WTC11 (cell line): ENCODE measurements at regions not wholly inside any gene's neighbourhood (a gene's known extent, or its start where the extent isn't known, plus 50 kb on each side); places are given as distances from the start of the nearest gene placed in this dataset.

Source experiments
- ATAC-seq: fragments of 200-7000 bp; cut with Tn5 transposase; 2 replicates; pipeline ENCODE4 v1.10.0; 2021; ENCODE audit warnings: mild to moderate bottlenecking, moderate library complexity
- CTCF ChIA-PET: fragments of 300-600 bp; sonication (Branson Sonifier 250); formaldehyde crosslinking; loops from one replicate; lab custom pipeline; 2021; ENCODE audit warnings: antibody characterized with exemption; lab: Charles Lee
- POLR2A ChIA-PET: fragments of 350-600 bp; sonication (Branson Sonifier 250); formaldehyde crosslinking; loops from one replicate; lab custom pipeline; 2021; ENCODE audit warnings: antibody characterized with exemption; lab: Charles Lee
- DNase-seq: peaks from one replicate; pipeline ENCODE4 v3.0.0; 2021; ENCODE audit warnings: low spot score
- H3K27ac Mint-ChIP-seq: 2 replicates; pipeline ENCODE4 v1.8.0; 2021; ENCODE audit warnings: mixed read lengths
- H3K27me3 Mint-ChIP-seq: 2 replicates; pipeline ENCODE4 v1.8.0; 2021; ENCODE audit warnings: low read depth, mild to moderate bottlenecking, moderate library complexity, mixed read lengths
- H3K36me3 Mint-ChIP-seq: 2 replicates; pipeline ENCODE4 v1.8.0; 2021; ENCODE audit warnings: mixed read lengths
- H3K4me1 Mint-ChIP-seq: 2 replicates; pipeline ENCODE4 v1.8.0; 2022; ENCODE audit warnings: mixed read lengths
- H3K4me3 Mint-ChIP-seq: 2 replicates; pipeline ENCODE4 v1.8.0; 2021; ENCODE audit warnings: mild to moderate bottlenecking, moderate library complexity, mixed read lengths
- H3K9me3 Mint-ChIP-seq: 2 replicates; pipeline ENCODE4 v1.8.0; 2021; ENCODE audit warnings: mixed read lengths
- ATF1 ChIP-seq: sonication (generic); formaldehyde crosslinking; IDR thresholded peaks from 2 replicates; pipeline ENCODE4 v1.8.1; 2023; ENCODE audit warnings: mild to moderate bottlenecking, moderate library complexity, missing genetic modification reagents
- CREM ChIP-seq: sonication (generic); formaldehyde crosslinking; IDR thresholded peaks from 2 replicates; pipeline ENCODE4 v1.8.1; 2022; ENCODE audit warnings: mild to moderate bottlenecking, missing genetic modification reagents, moderate library complexity
- JUN ChIP-seq: sonication (generic); formaldehyde crosslinking; IDR thresholded peaks from 2 replicates; pipeline ENCODE4 v1.8.0; 2023; ENCODE audit warnings: mild to moderate bottlenecking, missing genetic modification reagents
- KAT7 ChIP-seq: sonication (generic); formaldehyde crosslinking; IDR thresholded peaks from 2 replicates; pipeline ENCODE4 v1.8.1; 2023; ENCODE audit warnings: missing genetic modification reagents, mild to moderate bottlenecking, borderline replicate concordance
- NR2C2 ChIP-seq: sonication (generic); formaldehyde crosslinking; IDR thresholded peaks from 2 replicates; pipeline ENCODE4 v1.8.0; 2022; ENCODE audit warnings: mild to moderate bottlenecking, missing genetic modification reagents
- OVOL2 ChIP-seq: fragments of 250-450 bp; sonication (Bioruptor Pico); IDR thresholded peaks from 2 replicates; pipeline ENCODE4 v1.9.0; 2021; ENCODE audit warnings: mild to moderate bottlenecking, borderline replicate concordance
- PRRX2 ChIP-seq: fragments of 250-450 bp; sonication (Bioruptor Pico); IDR thresholded peaks from 2 replicates; pipeline ENCODE4 v1.8.0; 2021; ENCODE audit warnings: mild to moderate bottlenecking
- ZBTB21 ChIP-seq: sonication (generic); formaldehyde crosslinking; IDR thresholded peaks from 2 replicates; pipeline ENCODE4 v1.8.1; 2023; ENCODE audit warnings: mild to moderate bottlenecking, missing genetic modification reagents, borderline replicate concordance
- ZNF219 ChIP-seq: sonication (generic); formaldehyde crosslinking; IDR thresholded peaks from 2 replicates; pipeline ENCODE4 v1.8.0; 2023; ENCODE audit warnings: missing genetic modification reagents, mild to moderate bottlenecking, borderline replicate concordance
- ZNF263 ChIP-seq: sonication (generic); formaldehyde crosslinking; IDR thresholded peaks from 2 replicates; pipeline ENCODE4 v1.8.1; 2022; ENCODE audit warnings: low read depth, mild to moderate bottlenecking, moderate library complexity, missing genetic modification reagents
- ZNF423 ChIP-seq: fragments of 250-450 bp; sonication (Bioruptor Pico); IDR thresholded peaks from 2 replicates; pipeline ENCODE4 v2.1.2; 2022; ENCODE audit warnings: mild to moderate bottlenecking, moderate library complexity
- TF ChIP-seq, protein P1 (sequence below): sonication (generic); formaldehyde crosslinking; IDR thresholded peaks from 2 replicates; pipeline ENCODE4 v1.8.0; 2022; ENCODE audit warnings: mild to moderate bottlenecking, missing genetic modification reagents
- TF ChIP-seq, protein P2 (sequence below): fragments of 200-600 bp; IDR thresholded peaks from 2 replicates; pipeline ENCODE4 v1.8.0; 2022; ENCODE audit warnings: antibody characterized with exemption
- TF ChIP-seq, protein P3 (sequence below): sonication (generic); formaldehyde crosslinking; IDR thresholded peaks from 2 replicates; pipeline ENCODE4 v1.8.0; 2022; ENCODE audit warnings: mild to moderate bottlenecking, missing genetic modification reagents
- TF ChIP-seq, protein P4 (sequence below): sonication (generic); formaldehyde crosslinking; IDR thresholded peaks from 2 replicates; pipeline ENCODE4 v1.8.1; 2022; ENCODE audit warnings: mild to moderate bottlenecking, moderate library complexity, missing genetic modification reagents
- TF ChIP-seq, protein P5 (sequence below): fragments of 250-450 bp; sonication (Bioruptor Pico); IDR thresholded peaks from 2 replicates; pipeline ENCODE4 v1.9.0; 2021; ENCODE audit warnings: mild to moderate bottlenecking
- TF ChIP-seq, protein P6 (sequence below): sonication (generic); formaldehyde crosslinking; IDR thresholded peaks from 2 replicates; pipeline ENCODE4 v1.8.1; 2022; ENCODE audit warnings: low read depth, missing genetic modification reagents, borderline replicate concordance
- TF ChIP-seq, protein P7 (sequence below): fragments of 250-450 bp; sonication (Bioruptor Pico); IDR thresholded peaks from 2 replicates; pipeline ENCODE4 v1.9.0; 2021; ENCODE audit warnings: mild to moderate bottlenecking
- TF ChIP-seq, protein P8 (sequence below): fragments of 250-450 bp; sonication (Bioruptor Pico); IDR thresholded peaks from 2 replicates; pipeline ENCODE4 v1.9.0; 2021; ENCODE audit warnings: mild to moderate bottlenecking, borderline replicate concordance

DNA sequence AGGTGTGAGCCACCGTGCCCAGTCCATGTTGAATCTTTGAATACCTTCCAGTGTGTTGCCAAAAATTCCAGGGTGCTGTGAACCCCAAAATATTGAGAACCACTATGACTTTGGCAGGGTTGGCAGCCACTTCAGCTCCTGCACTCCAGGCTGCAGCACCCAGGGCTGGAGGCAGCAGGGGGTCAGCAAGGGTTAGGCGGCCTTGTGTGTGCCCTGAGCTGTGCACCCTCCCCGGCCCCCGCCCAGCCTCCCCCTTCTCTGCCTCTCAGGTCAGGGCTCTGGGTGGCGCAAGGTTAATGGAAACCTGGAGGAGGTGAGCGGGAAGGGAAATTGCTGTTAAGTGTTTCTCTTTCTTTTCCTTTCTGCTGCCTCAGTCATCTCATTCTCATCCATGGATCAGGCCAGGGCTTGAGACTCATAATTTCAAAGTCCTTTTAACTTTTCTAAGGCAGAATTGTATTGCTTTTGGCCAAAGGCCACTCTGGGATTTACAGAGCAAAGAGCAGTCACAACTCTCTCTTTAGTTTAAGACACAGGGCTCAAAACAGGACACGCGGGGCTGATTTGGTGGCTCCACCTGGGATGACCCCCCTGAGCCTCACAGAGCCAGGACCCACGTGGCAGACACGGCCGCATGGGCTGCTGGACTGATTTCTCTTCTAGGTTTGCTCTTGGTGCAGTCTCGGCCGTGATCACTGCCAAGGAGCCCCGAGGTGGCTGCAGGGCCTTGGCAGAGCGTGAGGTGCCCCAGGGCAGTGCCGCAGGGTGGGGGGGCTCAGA lies 212.3 kb downstream of the PTPRU start:
- CTCF ChIA-PET = no interaction called here
- POLR2A ChIA-PET = interaction anchor here (0.7 kb wide), 1 partner anchor 13 kb away, joined by 5 read pairs; no protein-coding TSS in a partner anchor

DNA sequence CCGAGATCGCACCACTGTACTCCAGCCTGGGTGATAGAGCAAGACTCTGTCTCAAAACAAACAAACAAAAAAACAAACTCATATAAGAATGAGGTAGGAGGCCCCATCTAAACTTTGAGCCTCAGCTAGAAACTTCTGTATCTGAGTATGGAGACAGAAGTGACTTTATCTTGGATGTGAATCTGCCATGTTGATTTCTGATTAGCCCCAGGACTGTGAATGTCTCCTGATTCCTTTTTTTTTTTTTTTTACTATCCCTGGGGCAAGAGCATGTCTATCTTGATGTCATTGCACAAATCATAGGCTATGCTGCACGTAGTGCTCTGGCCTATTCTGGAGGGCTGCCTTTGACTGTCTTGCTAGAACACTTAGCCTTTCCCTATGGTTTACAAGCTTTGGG lies 211.0 kb downstream of the PTPRU start:
- POLR2A ChIA-PET = no interaction called here
- TF ChIP-seq PRRX2 = no peak
- TF ChIP-seq ZNF219 (CRISPR knock-in tag) = no peak
- TF ChIP-seq, protein P1, sequence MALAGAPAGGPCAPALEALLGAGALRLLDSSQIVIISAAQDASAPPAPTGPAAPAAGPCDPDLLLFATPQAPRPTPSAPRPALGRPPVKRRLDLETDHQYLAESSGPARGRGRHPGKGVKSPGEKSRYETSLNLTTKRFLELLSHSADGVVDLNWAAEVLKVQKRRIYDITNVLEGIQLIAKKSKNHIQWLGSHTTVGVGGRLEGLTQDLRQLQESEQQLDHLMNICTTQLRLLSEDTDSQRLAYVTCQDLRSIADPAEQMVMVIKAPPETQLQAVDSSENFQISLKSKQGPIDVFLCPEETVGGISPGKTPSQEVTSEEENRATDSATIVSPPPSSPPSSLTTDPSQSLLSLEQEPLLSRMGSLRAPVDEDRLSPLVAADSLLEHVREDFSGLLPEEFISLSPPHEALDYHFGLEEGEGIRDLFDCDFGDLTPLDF (CRISPR knock-in tag) = no peak
- no peak for TF ChIP-seq ZBTB21 (CRISPR knock-in tag)
- TF ChIP-seq JUN (CRISPR knock-in tag) = no peak
- TF ChIP-seq, protein P2, sequence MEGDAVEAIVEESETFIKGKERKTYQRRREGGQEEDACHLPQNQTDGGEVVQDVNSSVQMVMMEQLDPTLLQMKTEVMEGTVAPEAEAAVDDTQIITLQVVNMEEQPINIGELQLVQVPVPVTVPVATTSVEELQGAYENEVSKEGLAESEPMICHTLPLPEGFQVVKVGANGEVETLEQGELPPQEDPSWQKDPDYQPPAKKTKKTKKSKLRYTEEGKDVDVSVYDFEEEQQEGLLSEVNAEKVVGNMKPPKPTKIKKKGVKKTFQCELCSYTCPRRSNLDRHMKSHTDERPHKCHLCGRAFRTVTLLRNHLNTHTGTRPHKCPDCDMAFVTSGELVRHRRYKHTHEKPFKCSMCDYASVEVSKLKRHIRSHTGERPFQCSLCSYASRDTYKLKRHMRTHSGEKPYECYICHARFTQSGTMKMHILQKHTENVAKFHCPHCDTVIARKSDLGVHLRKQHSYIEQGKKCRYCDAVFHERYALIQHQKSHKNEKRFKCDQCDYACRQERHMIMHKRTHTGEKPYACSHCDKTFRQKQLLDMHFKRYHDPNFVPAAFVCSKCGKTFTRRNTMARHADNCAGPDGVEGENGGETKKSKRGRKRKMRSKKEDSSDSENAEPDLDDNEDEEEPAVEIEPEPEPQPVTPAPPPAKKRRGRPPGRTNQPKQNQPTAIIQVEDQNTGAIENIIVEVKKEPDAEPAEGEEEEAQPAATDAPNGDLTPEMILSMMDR = no peak
- TF ChIP-seq, protein P3, sequence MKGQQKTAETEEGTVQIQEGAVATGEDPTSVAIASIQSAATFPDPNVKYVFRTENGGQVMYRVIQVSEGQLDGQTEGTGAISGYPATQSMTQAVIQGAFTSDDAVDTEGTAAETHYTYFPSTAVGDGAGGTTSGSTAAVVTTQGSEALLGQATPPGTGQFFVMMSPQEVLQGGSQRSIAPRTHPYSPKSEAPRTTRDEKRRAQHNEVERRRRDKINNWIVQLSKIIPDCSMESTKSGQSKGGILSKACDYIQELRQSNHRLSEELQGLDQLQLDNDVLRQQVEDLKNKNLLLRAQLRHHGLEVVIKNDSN (CRISPR knock-in tag) = no peak

More for the DNA sequence above, 212.3 kb downstream of the PTPRU start:
- no peak for ATAC-seq
- Mint-ChIP-seq H3K36me3 (no peaks in the 10 kb centered on the region), H3K27me3 (peaks cover 4% of the 10 kb centered on the region), H3K4me3 (no peak overlapping the region), H3K4me1 (peaks cover 19% of the 10 kb centered on the region), H3K9me3 (peaks cover 3% of the 10 kb centered on the region; the same call in 1 of the 2 replicates), H3K27ac (no peak overlapping the region)
- TF ChIP-seq, protein P4, sequence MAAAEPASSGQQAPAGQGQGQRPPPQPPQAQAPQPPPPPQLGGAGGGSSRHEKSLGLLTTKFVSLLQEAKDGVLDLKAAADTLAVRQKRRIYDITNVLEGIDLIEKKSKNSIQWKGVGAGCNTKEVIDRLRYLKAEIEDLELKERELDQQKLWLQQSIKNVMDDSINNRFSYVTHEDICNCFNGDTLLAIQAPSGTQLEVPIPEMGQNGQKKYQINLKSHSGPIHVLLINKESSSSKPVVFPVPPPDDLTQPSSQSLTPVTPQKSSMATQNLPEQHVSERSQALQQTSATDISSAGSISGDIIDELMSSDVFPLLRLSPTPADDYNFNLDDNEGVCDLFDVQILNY = no peak
- no peak for TF ChIP-seq ZNF263 (CRISPR knock-in tag)
- TF ChIP-seq, protein P5, sequence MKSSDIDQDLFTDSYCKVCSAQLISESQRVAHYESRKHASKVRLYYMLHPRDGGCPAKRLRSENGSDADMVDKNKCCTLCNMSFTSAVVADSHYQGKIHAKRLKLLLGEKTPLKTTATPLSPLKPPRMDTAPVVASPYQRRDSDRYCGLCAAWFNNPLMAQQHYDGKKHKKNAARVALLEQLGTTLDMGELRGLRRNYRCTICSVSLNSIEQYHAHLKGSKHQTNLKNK (CRISPR knock-in tag) = no peak
- no peak for TF ChIP-seq ATF1 (CRISPR knock-in tag)
- TF ChIP-seq, protein P6, sequence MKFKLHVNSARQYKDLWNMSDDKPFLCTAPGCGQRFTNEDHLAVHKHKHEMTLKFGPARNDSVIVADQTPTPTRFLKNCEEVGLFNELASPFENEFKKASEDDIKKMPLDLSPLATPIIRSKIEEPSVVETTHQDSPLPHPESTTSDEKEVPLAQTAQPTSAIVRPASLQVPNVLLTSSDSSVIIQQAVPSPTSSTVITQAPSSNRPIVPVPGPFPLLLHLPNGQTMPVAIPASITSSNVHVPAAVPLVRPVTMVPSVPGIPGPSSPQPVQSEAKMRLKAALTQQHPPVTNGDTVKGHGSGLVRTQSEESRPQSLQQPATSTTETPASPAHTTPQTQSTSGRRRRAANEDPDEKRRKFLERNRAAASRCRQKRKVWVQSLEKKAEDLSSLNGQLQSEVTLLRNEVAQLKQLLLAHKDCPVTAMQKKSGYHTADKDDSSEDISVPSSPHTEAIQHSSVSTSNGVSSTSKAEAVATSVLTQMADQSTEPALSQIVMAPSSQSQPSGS (CRISPR knock-in tag) = no peak
- no peak for TF ChIP-seq PRRX2
- no peak for TF ChIP-seq KAT7
- no peak for TF ChIP-seq NR2C2
- TF ChIP-seq, protein P7, sequence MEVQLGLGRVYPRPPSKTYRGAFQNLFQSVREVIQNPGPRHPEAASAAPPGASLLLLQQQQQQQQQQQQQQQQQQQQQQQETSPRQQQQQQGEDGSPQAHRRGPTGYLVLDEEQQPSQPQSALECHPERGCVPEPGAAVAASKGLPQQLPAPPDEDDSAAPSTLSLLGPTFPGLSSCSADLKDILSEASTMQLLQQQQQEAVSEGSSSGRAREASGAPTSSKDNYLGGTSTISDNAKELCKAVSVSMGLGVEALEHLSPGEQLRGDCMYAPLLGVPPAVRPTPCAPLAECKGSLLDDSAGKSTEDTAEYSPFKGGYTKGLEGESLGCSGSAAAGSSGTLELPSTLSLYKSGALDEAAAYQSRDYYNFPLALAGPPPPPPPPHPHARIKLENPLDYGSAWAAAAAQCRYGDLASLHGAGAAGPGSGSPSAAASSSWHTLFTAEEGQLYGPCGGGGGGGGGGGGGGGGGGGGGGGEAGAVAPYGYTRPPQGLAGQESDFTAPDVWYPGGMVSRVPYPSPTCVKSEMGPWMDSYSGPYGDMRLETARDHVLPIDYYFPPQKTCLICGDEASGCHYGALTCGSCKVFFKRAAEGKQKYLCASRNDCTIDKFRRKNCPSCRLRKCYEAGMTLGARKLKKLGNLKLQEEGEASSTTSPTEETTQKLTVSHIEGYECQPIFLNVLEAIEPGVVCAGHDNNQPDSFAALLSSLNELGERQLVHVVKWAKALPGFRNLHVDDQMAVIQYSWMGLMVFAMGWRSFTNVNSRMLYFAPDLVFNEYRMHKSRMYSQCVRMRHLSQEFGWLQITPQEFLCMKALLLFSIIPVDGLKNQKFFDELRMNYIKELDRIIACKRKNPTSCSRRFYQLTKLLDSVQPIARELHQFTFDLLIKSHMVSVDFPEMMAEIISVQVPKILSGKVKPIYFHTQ = no peak
- TF ChIP-seq CREM (CRISPR knock-in tag) = no peak
- TF ChIP-seq, protein P8, sequence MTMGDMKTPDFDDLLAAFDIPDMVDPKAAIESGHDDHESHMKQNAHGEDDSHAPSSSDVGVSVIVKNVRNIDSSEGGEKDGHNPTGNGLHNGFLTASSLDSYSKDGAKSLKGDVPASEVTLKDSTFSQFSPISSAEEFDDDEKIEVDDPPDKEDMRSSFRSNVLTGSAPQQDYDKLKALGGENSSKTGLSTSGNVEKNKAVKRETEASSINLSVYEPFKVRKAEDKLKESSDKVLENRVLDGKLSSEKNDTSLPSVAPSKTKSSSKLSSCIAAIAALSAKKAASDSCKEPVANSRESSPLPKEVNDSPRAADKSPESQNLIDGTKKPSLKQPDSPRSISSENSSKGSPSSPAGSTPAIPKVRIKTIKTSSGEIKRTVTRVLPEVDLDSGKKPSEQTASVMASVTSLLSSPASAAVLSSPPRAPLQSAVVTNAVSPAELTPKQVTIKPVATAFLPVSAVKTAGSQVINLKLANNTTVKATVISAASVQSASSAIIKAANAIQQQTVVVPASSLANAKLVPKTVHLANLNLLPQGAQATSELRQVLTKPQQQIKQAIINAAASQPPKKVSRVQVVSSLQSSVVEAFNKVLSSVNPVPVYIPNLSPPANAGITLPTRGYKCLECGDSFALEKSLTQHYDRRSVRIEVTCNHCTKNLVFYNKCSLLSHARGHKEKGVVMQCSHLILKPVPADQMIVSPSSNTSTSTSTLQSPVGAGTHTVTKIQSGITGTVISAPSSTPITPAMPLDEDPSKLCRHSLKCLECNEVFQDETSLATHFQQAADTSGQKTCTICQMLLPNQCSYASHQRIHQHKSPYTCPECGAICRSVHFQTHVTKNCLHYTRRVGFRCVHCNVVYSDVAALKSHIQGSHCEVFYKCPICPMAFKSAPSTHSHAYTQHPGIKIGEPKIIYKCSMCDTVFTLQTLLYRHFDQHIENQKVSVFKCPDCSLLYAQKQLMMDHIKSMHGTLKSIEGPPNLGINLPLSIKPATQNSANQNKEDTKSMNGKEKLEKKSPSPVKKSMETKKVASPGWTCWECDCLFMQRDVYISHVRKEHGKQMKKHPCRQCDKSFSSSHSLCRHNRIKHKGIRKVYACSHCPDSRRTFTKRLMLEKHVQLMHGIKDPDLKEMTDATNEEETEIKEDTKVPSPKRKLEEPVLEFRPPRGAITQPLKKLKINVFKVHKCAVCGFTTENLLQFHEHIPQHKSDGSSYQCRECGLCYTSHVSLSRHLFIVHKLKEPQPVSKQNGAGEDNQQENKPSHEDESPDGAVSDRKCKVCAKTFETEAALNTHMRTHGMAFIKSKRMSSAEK (CRISPR knock-in tag) = no peak
- TF ChIP-seq OVOL2 (CRISPR knock-in tag) = no peak
- TF ChIP-seq ZBTB21 (CRISPR knock-in tag) = no peak
- no peak for TF ChIP-seq ZNF423 (CRISPR knock-in tag)
- DNase-seq = no peak

More for the DNA sequence above, 211.0 kb downstream of the PTPRU start:
- no peak overlapping the region for H3K4me3 Mint-ChIP-seq
- DNase-seq (no peak), ATAC-seq (no peak)
- peaks cover 22% of the 10 kb centered on the region for H3K4me1 Mint-ChIP-seq
- H3K9me3 Mint-ChIP-seq = peaks cover 3% of the 10 kb centered on the region; the same call in 1 of the 2 replicates
- H3K36me3 Mint-ChIP-seq = no peaks in the 10 kb centered on the region
- CTCF ChIA-PET = no interaction called here
- H3K27ac Mint-ChIP-seq = no peak overlapping the region
- H3K27me3 Mint-ChIP-seq = peaks cover 4% of the 10 kb centered on the region
